ENCODE measurements at regions not wholly inside any gene's neighbourhood (a gene's known extent, or its start where the extent isn't known, plus 50 kb on each side); places are given as distances from the start of the nearest gene placed in this dataset.

- peaks cover 26% of the 10 kb centered on the region for H3K4me1 Mint-ChIP-seq
- no peak overlapping the region for H3K27ac Mint-ChIP-seq (ENCODE audit: unreplicated experiment)
- no peaks in the 10 kb centered on the region for H3K9me3 Mint-ChIP-seq
- DNase-seq (ENCODE audit: low read depth, low spot score), result no peak
- no peak overlapping the region for H3K4me3 Mint-ChIP-seq
- H3K27me3 Mint-ChIP-seq (ENCODE audit: low read depth), result no peaks in the 10 kb centered on the region
- no peaks in the 10 kb centered on the region for H3K36me3 Mint-ChIP-seq (ENCODE audit: low read depth)
- TF ChIP-seq, protein P1, sequence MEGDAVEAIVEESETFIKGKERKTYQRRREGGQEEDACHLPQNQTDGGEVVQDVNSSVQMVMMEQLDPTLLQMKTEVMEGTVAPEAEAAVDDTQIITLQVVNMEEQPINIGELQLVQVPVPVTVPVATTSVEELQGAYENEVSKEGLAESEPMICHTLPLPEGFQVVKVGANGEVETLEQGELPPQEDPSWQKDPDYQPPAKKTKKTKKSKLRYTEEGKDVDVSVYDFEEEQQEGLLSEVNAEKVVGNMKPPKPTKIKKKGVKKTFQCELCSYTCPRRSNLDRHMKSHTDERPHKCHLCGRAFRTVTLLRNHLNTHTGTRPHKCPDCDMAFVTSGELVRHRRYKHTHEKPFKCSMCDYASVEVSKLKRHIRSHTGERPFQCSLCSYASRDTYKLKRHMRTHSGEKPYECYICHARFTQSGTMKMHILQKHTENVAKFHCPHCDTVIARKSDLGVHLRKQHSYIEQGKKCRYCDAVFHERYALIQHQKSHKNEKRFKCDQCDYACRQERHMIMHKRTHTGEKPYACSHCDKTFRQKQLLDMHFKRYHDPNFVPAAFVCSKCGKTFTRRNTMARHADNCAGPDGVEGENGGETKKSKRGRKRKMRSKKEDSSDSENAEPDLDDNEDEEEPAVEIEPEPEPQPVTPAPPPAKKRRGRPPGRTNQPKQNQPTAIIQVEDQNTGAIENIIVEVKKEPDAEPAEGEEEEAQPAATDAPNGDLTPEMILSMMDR (conservative IDR thresholded peaks at IDR 0.05), result no peak
Measured at GRCh38 chr22:48580481-48580970, 1247.1 kb downstream of the BRD1 start.

- no peak overlapping the region for H3K27ac Mint-ChIP-seq (ENCODE audit: unreplicated experiment)
- H3K36me3 Mint-ChIP-seq (ENCODE audit: low read depth), result no peaks in the 10 kb centered on the region
- TF ChIP-seq, protein P1 (conservative IDR thresholded peaks at IDR 0.05), result no peak
- peaks cover 26% of the 10 kb centered on the region for H3K4me1 Mint-ChIP-seq
- DNase-seq (ENCODE audit: low read depth, low spot score), result no peak
- peak overlapping the region; percentile 85 for H3K4me3 Mint-ChIP-seq
- H3K27me3 Mint-ChIP-seq (ENCODE audit: low read depth), result no peaks in the 10 kb centered on the region
- H3K9me3 Mint-ChIP-seq, result no peaks in the 10 kb centered on the region
Measured at GRCh38 chr22:48579928-48580309, 1247.8 kb downstream of the BRD1 start.

DNA sequence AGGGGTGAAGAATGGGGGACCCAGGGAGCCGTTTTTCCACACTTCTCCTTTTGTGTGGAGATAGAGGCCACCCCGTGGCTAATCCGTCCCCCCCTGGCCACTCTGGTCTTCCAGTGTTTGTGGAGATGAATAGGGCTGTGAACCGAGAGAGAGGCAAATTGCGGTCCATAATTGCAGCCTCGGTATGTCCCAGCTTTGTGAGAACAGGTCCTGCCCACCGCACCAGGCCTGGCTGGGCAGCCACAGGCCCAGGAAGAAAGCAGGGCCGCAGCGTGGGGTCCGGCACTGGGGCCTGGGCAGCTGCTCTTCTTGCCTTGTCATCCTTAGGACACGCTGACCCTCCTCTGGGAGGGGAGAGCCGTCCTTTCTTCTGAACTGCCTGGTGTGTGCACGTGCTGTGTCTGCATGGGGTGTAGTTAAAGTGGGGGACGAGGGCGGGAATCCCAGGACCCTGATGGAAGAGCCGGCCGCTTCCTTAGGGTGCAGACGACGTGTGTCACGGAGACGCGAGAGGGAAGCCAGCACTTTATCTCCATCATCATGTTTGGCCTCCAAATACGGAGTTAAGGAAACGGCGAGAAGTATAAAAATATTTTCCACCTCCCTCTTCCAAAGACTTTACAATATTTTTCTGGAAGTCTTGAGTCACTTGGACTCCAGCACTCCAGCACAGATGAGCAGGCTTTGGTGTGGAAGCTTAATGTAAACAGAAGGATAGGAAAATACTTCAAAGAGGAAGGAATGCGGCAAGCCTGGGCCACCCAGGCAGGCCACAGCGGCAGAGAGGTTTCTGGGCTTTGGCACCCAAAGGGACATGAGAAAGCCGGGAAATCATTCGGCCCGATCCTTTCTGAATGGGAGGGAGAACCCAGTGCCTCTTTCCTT is 1248.4 kb downstream of the BRD1 start:
- H3K27me3 Mint-ChIP-seq (ENCODE audit: low read depth), result no peaks in the 10 kb centered on the region
- peak overlapping the region; percentile 87 for H3K27ac Mint-ChIP-seq (ENCODE audit: unreplicated experiment)
- peaks cover 29% of the 10 kb centered on the region for H3K4me1 Mint-ChIP-seq
- no peaks in the 10 kb centered on the region for H3K9me3 Mint-ChIP-seq
- TF ChIP-seq, protein P1 (conservative IDR thresholded peaks at IDR 0.05), result no peak
- no peaks in the 10 kb centered on the region for H3K36me3 Mint-ChIP-seq (ENCODE audit: low read depth)
- peak overlapping the region; percentile 85 for H3K4me3 Mint-ChIP-seq
- DNase-seq (ENCODE audit: low read depth, low spot score), result no peak

- peak overlapping the region; percentile 85 for H3K4me3 Mint-ChIP-seq
- TF ChIP-seq, protein P1 (conservative IDR thresholded peaks at IDR 0.05), result no peak
- H3K36me3 Mint-ChIP-seq (ENCODE audit: low read depth), result no peaks in the 10 kb centered on the region
- peak; percentile 31 for DNase-seq (ENCODE audit: low read depth, low spot score)
- H3K9me3 Mint-ChIP-seq, result no peaks in the 10 kb centered on the region
- peak overlapping the region; percentile 78 for H3K27ac Mint-ChIP-seq (ENCODE audit: unreplicated experiment)
- peaks cover 3% of the 10 kb centered on the region for H3K27me3 Mint-ChIP-seq (ENCODE audit: low read depth)
- peaks cover 29% of the 10 kb centered on the region for H3K4me1 Mint-ChIP-seq
Measured at GRCh38 chr22:48578138-48579042, 1249.3 kb downstream of the BRD1 start.

DNA sequence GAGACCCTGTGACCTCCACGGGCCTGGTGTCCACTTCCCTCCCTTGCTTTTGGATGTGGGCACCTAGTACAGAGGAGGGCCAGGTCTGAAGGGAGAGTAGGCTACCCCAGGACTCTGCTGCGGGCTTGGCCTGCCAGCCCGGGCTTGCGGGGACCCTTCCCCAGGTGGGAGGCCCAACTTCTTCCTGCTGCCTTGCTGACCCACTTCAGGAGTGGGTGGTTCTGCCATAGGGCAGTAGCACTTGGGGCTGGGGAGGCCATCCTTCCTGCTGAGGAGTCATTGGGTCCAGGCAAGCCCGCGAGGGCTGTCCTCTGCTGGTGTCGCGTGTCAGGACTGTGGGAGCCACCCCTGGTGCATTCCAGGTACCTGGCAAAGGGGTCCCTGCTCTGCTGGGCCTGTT is 1250.0 kb downstream of the BRD1 start:
- Mint-ChIP-seq H3K4me1 (peaks cover 29% of the 10 kb centered on the region), H3K4me3 (peak overlapping the region; percentile 85), H3K27me3 (ENCODE audit: low read depth) (peaks cover 3% of the 10 kb centered on the region), H3K36me3 (ENCODE audit: low read depth) (no peaks in the 10 kb centered on the region), H3K27ac (ENCODE audit: unreplicated experiment) (no peak overlapping the region), H3K9me3 (no peaks in the 10 kb centered on the region)
- TF ChIP-seq, protein P1 (conservative IDR thresholded peaks at IDR 0.05), result no peak
- no peak for DNase-seq (ENCODE audit: low read depth, low spot score)

All from neural crest cell (in vitro differentiated cells).